ENCODE measurements at regions not wholly inside any gene's neighbourhood (a gene's known extent, or its start where the extent isn't known, plus 50 kb on each side); places are given as distances from the start of the nearest gene placed in this dataset.

- TF ChIP-seq POLR2AphosphoS5 (IDR thresholded peaks at IDR 0.05; ENCODE audit: low read depth), result no peak
- TF ChIP-seq CTCF (conservative IDR thresholded peaks at IDR 0.05; ENCODE audit: low read depth in 2 of 2), result no peak
- TF ChIP-seq EZH2 (IDR thresholded peaks at IDR 0.05; ENCODE audit: low read depth, unreplicated experiment), result no peak
- TF ChIP-seq EZH2phosphoT487 (IDR thresholded peaks at IDR 0.05; ENCODE audit: unreplicated experiment), result no peak
- TF ChIP-seq, protein P1, sequence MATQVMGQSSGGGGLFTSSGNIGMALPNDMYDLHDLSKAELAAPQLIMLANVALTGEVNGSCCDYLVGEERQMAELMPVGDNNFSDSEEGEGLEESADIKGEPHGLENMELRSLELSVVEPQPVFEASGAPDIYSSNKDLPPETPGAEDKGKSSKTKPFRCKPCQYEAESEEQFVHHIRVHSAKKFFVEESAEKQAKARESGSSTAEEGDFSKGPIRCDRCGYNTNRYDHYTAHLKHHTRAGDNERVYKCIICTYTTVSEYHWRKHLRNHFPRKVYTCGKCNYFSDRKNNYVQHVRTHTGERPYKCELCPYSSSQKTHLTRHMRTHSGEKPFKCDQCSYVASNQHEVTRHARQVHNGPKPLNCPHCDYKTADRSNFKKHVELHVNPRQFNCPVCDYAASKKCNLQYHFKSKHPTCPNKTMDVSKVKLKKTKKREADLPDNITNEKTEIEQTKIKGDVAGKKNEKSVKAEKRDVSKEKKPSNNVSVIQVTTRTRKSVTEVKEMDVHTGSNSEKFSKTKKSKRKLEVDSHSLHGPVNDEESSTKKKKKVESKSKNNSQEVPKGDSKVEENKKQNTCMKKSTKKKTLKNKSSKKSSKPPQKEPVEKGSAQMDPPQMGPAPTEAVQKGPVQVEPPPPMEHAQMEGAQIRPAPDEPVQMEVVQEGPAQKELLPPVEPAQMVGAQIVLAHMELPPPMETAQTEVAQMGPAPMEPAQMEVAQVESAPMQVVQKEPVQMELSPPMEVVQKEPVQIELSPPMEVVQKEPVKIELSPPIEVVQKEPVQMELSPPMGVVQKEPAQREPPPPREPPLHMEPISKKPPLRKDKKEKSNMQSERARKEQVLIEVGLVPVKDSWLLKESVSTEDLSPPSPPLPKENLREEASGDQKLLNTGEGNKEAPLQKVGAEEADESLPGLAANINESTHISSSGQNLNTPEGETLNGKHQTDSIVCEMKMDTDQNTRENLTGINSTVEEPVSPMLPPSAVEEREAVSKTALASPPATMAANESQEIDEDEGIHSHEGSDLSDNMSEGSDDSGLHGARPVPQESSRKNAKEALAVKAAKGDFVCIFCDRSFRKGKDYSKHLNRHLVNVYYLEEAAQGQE (IDR thresholded peaks at IDR 0.05; ENCODE audit: unreplicated experiment), result no peak
- no peak for TF ChIP-seq CREB1 (CRISPR knock-in tag; IDR thresholded peaks at IDR 0.05; ENCODE audit: low read depth)
- TF ChIP-seq JUNB (IDR thresholded peaks at IDR 0.05; ENCODE audit: unreplicated experiment), result no peak
- TF ChIP-seq, protein P2, sequence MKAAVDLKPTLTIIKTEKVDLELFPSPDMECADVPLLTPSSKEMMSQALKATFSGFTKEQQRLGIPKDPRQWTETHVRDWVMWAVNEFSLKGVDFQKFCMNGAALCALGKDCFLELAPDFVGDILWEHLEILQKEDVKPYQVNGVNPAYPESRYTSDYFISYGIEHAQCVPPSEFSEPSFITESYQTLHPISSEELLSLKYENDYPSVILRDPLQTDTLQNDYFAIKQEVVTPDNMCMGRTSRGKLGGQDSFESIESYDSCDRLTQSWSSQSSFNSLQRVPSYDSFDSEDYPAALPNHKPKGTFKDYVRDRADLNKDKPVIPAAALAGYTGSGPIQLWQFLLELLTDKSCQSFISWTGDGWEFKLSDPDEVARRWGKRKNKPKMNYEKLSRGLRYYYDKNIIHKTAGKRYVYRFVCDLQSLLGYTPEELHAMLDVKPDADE (IDR thresholded peaks at IDR 0.05), result no peak
- TF ChIP-seq ZNF331 (CRISPR knock-in tag; IDR thresholded peaks at IDR 0.05; ENCODE audit: low read depth), result no peak
Measured at GRCh38 chr2:109718139-109718538, 76.0 kb upstream of the RGPD5 start.
